ENCODE measurements at regions not wholly inside any gene's neighbourhood (a gene's known extent, or its start where the extent isn't known, plus 50 kb on each side); places are given as distances from the start of the nearest gene placed in this dataset.

- no peak for DNase-seq
Measured at GRCh38 chr13:34004676-34005075, 186.7 kb downstream of the RFC3 start.

- DNase-seq, result no peak
Measured at GRCh38 chr13:34006011-34006410, 188.1 kb downstream of the RFC3 start.

GRCh38 chr13:34011552-34012085, 193.7 kb downstream of the RFC3 start:
- DNase-seq, result no peak

DNA sequence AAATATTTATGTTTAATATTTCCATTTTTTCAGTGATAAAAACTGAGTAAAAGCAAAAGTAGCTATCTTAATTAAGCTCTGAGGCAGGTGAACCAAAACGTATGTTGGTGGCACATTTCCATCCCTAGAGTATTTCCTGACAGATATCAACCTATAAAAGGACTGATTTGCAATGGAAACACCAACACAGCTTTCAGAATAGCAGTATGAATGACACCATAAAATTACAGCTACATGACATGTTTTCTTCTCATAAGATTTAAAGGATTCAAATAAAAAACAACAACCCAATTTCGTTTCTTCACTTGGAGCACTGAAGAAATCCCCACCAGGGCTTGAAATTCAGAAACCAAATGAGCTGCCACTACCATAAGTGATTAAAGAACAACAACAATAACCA, 194.4 kb downstream of the RFC3 start:
- DNase-seq, result no peak

DNA sequence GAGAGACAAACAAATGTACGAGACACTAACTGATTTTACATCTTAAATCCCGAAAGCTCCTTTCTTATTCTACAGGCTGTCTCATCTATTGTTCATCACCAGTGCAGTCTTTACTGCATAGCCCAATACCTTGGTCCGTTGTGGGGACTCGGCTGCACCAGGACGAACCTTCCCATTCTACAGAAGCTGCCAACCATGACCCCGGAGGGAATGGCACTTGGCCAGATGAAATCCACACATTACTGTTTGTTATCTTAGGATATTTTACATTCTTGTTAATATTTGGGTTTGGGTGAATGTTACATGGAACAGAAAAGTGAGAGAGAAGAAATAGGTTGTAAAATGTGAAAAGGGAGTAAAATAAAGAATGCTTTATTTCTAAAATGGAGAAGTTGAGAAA, 195.1 kb downstream of the RFC3 start:
- DNase-seq, result no peak

DNA sequence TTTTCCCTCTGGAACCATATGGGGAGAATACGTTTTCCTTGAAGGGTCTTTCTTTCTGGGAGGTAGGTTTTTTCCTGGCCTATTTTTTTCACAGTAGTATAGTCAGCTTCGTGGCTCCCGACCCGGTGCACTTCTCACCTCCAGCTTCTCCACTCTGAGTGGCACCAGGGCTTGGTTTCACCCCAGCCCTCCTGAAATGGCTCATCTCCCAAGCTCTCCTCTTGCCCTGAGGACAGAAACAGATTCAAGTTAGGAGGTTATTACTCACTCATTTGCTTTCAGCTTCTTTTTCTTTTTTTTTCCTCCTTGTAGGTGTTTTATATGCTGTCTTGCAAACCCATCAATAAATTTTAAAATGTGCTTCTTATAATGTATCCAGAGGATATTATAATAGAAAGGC, 199.3 kb downstream of the RFC3 start:
- no peak for DNase-seq

- DNase-seq, result no peak
Measured at GRCh38 chr13:34019870-34020269, 201.9 kb downstream of the RFC3 start.

GRCh38 chr13:34020388-34020787, 202.4 kb downstream of the RFC3 start:
- DNase-seq, result no peak

DNA sequence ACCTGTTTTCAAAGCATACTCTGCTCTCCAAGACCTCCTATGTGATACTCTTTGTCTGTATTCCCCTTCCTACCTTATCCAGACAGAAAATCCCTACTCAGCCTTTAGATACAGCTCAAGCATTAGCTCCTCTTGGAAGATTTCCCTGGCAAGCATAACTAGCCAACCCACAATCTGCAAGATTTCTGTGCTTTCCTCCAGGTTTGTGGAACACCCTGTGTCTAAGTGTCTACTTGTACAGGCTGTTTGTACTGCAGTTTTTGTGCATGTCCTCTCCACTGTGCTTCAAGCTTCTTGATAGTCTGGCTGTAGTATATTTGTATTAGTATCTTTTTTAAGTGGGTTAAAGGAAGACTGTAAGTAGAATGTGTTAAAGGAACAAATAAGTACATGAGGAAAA, 203.7 kb downstream of the RFC3 start:
- DNase-seq, result no peak

GRCh38 chr13:34025746-34026145, 207.8 kb downstream of the RFC3 start:
- no peak for DNase-seq

GRCh38 chr13:34026308-34026707, 208.4 kb downstream of the RFC3 start:
- DNase-seq, result no peak

DNA sequence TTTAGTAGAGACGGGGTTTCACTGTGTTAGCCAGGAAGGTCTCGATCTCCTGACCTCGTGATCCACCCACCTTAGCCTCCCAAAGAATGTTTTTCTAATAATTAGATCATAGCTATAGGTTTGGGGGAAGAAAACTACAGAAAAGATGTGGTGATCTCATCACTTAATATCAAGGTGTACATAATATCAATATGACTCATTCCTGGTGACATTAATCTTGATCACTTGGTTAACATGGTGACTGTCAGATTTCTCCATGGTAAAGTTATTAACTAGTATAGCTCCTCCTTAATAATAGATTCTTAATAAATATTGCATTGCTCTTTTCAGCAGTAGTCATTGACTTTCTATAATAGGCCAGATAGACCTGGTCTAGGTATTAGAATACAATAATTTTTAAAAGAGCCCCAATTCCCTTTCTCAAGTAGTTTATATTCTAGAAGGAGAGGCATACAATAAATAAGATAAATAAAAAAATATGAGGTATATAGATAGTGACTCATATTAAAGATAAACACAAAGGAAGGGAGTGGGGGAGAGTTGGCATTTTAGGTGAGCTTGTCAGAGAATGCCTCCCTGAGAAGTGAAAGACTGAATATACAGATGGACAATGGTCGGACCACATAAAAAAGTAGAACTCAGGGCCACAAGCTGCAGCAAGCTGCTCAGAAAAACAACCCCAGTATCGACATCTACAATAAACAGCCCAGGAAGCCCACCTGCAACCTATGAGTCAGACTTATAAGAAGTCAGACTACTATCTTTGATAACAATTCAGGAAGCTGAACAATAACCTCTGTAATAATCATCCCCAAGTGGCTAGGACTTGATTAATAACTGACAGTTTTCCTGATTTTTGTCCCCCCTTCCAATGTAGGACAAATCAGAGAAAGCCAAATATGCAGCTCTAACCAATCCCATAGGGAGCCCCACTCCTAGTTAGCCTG, 210.8 kb downstream of the RFC3 start:
- DNase-seq, result no peak

- no peak for DNase-seq
Measured at GRCh38 chr13:34030782-34031181, 212.8 kb downstream of the RFC3 start.

- no peak for DNase-seq
Measured at GRCh38 chr13:34031610-34032009, 213.7 kb downstream of the RFC3 start.

- DNase-seq, result no peak
Measured at GRCh38 chr13:34034411-34034810, 216.5 kb downstream of the RFC3 start.

GRCh38 chr13:34035178-34035577, 217.2 kb downstream of the RFC3 start:
- no peak for DNase-seq

DNA sequence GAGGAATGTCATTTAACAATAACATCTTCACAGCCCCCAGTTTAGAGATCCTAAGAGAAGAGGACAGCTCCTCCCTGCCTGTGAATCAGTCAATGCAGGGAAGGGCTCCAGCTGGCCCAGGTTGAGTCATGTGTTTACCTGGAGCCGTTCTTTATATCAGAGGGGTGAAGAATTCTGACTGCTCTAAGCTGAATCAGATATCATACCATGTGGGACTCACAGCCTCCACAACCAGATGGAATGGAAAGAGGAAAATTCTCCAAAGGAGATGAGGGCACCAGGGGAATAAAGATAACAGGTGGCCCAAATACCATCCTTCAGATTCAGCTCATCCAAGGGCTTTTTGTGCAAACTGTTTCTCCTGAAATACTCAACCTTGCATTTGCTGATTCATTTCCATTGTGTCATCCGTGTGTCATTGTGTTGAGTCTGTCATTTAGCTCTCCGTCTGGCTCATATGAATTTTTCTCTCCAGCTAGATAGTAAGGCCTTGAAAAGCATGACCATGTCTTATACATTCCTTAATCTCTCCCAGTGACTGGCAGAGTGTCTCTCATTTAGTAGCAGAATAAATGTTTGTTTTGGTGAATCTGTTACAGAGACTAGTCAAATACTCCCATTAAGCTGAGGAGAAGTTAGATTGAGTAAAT, 217.9 kb downstream of the RFC3 start:
- no peak for DNase-seq

DNA sequence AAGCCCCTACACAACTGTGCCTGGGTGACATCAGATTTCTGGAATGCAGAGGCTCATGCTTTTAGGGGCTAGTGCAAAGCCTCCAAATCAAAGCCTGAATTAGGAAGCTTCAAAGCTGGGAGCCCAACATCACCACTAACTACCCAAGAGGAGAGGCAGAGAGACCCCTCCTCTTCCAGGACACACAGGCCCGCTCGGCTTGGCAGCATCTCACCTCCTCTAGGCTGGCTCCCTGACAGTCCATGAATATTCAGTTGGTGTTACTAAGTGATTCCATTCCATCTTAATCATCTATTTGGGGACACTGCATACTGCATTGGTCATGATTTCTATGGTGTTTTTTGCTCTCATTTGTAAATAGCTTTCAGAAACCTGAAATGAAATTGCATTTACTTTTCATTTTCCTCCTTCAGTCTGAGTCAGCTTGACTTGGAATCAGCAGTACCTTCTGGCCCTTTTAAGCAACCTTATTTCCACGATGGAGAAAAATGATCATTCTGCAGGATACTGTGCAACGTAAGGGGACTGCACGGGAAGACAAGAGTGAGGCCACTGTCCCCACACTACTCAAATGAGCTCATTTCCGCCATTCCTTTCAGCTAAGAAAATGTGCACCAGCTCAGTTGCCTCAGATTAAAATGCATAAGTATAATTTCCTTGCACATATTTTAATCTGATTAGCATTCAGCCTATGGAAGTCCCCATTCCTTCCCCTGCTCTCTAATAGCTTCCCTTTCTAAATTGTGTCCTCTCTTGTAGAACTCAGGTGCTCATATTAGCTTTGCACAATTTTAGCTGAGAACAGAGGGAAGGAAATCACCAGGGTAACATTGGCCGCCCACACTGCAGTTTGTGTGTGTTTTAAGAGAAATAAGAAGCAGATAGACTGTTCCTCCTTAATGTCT, 219.9 kb downstream of the RFC3 start:
- DNase-seq, result no peak

DNA sequence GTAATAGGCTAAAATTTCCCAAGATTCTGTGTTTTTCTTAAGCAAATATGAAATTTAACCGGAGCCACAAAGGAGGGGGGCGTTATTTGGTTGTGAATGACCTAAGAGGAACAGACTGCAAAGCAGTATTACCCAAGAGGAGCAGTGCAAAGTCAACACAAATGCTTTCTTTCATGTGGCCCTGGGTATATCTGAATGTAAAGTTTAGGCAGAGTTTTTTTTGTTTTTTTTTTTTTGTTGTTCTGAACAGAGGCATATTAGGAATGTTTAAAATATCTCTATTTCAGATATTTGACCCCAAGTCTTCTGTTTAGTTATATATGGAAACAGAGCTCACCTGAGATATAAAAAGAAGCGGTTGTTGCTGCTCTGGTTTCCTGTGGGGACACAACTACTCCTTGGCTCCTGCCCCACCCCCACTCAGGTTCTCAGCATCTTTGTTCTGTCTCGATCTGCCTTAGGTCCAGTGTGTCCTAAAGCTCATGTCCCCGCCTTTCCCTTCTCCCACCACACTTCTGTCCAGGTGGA, 220.7 kb downstream of the RFC3 start:
- DNase-seq, result no peak

DNA sequence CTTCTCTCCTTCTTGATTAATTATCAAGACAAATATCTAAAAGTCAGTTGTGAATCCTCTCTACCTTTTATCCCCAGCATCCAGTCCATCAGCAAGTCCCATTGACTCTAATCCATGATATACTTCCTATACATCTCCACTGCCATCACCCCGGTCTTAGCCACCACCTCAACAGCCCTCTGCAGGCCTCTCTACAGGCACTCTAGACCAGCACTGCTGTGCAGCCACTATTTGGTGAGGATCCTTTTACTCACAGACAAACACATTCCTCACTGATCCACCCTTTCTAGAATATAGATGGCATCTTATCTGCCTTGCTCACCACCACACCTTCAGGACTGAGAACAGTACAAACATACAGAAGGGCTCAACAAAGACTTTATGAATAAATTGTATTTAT, 221.7 kb downstream of the RFC3 start:
- DNase-seq, result no peak

DNA sequence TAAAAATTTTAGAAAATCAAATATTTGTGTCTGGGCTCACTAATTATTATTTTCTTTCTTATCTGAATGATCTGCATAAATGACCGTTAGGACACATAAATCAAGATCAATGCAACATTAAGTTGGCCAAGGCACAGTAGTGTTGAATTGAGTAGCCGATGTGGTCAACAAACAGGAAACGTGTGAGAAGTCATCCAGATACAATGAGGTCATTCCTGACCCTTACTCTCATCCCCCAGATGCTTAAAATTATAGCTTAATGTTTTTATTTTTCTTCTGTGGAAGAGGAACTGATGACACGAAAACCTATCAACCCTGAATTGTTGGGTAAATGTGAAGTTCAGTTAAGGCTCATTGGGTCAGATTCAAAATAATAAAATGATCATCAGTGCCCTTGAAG, 222.9 kb downstream of the RFC3 start:
- no peak for DNase-seq

DNA sequence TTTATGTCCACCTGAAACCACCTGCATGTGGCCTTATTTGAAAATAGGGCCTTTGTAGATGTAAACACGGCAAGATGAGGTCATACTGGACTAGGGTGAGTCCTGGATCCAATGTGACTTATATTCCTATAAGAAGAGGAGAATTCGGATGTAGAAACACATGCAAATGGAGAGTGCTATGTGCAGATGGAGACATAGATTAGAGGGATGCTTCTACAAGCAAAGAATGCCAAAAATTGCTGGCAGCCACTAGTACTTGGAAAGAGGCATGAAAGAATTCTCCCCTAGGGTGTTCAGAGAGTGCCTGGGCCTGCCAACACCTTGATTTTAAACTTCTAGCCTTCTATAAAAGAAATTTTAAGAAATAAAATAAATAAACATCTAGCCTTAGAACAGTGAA, 226.1 kb downstream of the RFC3 start:
- no peak for DNase-seq

- DNase-seq, result no peak
Measured at GRCh38 chr13:34044660-34045080, 226.7 kb downstream of the RFC3 start.
